ENCODE measurements at regions not wholly inside any gene's neighbourhood (a gene's known extent, or its start where the extent isn't known, plus 50 kb on each side); places are given as distances from the start of the nearest gene placed in this dataset.

- no TSS peak for BruUV-seq (replicated peaks)
- POLR2A ChIA-PET (ENCODE audit: unreplicated experiment) = no interaction called here
- no peak overlapping the region for H3K4me2 ChIP-seq
Measured at GRCh38 chr3:71875461-71875947, 90.6 kb upstream of the PROK2 start.

DNA sequence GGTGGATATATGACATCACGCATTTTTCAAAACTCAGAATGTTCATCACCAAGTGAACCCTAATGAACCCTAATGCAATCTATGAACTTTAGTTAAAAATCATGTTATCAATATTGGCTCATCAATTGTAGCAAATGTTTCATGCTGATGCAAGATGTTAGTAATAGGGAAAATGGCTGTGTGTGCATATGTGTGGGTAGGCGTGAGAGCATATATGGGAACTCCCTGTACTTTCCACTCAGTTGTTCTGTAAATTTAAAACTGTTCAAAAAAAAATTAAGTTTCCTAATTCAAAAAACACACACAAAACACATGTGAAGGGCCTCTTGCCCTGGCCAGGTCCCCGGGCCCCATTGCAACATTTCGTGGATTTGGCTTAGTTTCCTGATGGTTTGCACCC lies 89.7 kb upstream of the PROK2 start:
- no peak overlapping the region for H3K4me2 ChIP-seq
- H3K4me3 ChIP-seq = no peak overlapping the region
- H3K36me3 ChIP-seq (ENCODE audit: low read depth) = no peaks in the 10 kb centered on the region
- intact Hi-C loops (cut with micrococcal nuclease; ENCODE audit: unreplicated experiment) = loop anchor here (1.0 kb wide), 3 partner anchors 944 to 1212 kb away; no protein-coding TSS in a partner anchor
- POLR2A ChIA-PET (ENCODE audit: unreplicated experiment) = no interaction called here
- BruUV-seq (replicated peaks) = no TSS peak
- CTCF ChIA-PET = no interaction called here
- no peaks in the 10 kb centered on the region for H3K9me2 ChIP-seq (ENCODE audit: insufficient read depth)
- no peak overlapping the region for H3K27ac ChIP-seq
- H4K20me1 ChIP-seq (ENCODE audit: insufficient read depth) = no peaks in the 10 kb centered on the region
- H3K27me3 ChIP-seq (ENCODE audit: insufficient read depth, low read depth) = peaks cover 12% of the 10 kb centered on the region; the same call in 1 of the 2 replicates
- no peaks in the 10 kb centered on the region for H3K4me1 ChIP-seq (replicated peaks; ENCODE audit: insufficient read depth)
- H3K79me2 ChIP-seq (ENCODE audit: low read depth) = no peaks in the 10 kb centered on the region
- TF ChIP-seq, protein P1, sequence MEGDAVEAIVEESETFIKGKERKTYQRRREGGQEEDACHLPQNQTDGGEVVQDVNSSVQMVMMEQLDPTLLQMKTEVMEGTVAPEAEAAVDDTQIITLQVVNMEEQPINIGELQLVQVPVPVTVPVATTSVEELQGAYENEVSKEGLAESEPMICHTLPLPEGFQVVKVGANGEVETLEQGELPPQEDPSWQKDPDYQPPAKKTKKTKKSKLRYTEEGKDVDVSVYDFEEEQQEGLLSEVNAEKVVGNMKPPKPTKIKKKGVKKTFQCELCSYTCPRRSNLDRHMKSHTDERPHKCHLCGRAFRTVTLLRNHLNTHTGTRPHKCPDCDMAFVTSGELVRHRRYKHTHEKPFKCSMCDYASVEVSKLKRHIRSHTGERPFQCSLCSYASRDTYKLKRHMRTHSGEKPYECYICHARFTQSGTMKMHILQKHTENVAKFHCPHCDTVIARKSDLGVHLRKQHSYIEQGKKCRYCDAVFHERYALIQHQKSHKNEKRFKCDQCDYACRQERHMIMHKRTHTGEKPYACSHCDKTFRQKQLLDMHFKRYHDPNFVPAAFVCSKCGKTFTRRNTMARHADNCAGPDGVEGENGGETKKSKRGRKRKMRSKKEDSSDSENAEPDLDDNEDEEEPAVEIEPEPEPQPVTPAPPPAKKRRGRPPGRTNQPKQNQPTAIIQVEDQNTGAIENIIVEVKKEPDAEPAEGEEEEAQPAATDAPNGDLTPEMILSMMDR (conservative IDR thresholded peaks at IDR 0.05) = no peak
- no peak for TF ChIP-seq EZH2 (IDR thresholded peaks at IDR 0.05; ENCODE audit: low read depth)
- no peak overlapping the region for H2AFZ ChIP-seq
- H3F3A ChIP-seq (ENCODE audit: insufficient read depth, low read depth) = no peaks in the 10 kb centered on the region
- DNase-seq = no peak
- no peaks in the 10 kb centered on the region for H3K9me3 ChIP-seq (ENCODE audit: insufficient read depth, low read depth)

More at GRCh38 chr3:71875461-71875947, 90.6 kb upstream of the PROK2 start:
- CTCF ChIA-PET = interaction anchor here (0.6 kb wide), 1 partner anchor 951 kb away, joined by 8 read pairs; no protein-coding TSS in a partner anchor
- Histone ChIP-seq H3K27ac (no peak overlapping the region), H3K4me3 (no peak overlapping the region), H3K36me3 (ENCODE audit: low read depth) (no peaks in the 10 kb centered on the region), H3K9me2 (ENCODE audit: insufficient read depth) (no peaks in the 10 kb centered on the region), H3K4me1 (replicated peaks; ENCODE audit: insufficient read depth) (no peaks in the 10 kb centered on the region), H4K20me1 (ENCODE audit: insufficient read depth) (no peaks in the 10 kb centered on the region), H3K9me3 (ENCODE audit: insufficient read depth, low read depth) (no peaks in the 10 kb centered on the region), H2AFZ (no peak overlapping the region), H3K79me2 (ENCODE audit: low read depth) (no peaks in the 10 kb centered on the region), H3F3A (ENCODE audit: insufficient read depth, low read depth) (no peaks in the 10 kb centered on the region), H3K27me3 (ENCODE audit: insufficient read depth, low read depth) (peaks cover 18% of the 10 kb centered on the region; the same call in 1 of the 2 replicates)
- intact Hi-C loops (cut with micrococcal nuclease; ENCODE audit: unreplicated experiment) = loop anchor here (1.0 kb wide), 3 partner anchors 943 to 1211 kb away; no protein-coding TSS in a partner anchor
- peak in 1 of 2 experiments; percentile 58 for DNase-seq
- no peak for TF ChIP-seq EZH2 (IDR thresholded peaks at IDR 0.05; ENCODE audit: low read depth)
- TF ChIP-seq, protein P1 (conservative IDR thresholded peaks at IDR 0.05) = peak; percentile 69

- no peaks in the 10 kb centered on the region for H3K9me2 ChIP-seq (ENCODE audit: insufficient read depth)
- no peaks in the 10 kb centered on the region for H3F3A ChIP-seq (ENCODE audit: insufficient read depth, low read depth)
- H3K27ac ChIP-seq = no peak overlapping the region
- no peak for DNase-seq
- TF ChIP-seq EZH2 (IDR thresholded peaks at IDR 0.05; ENCODE audit: low read depth) = no peak
- TF ChIP-seq, protein P1 (conservative IDR thresholded peaks at IDR 0.05) = no peak
- no peak overlapping the region for H2AFZ ChIP-seq
- no TSS peak for BruUV-seq (replicated peaks)
- H3K9me3 ChIP-seq (ENCODE audit: insufficient read depth, low read depth) = no peaks in the 10 kb centered on the region
- H3K79me2 ChIP-seq (ENCODE audit: low read depth) = no peaks in the 10 kb centered on the region
- no peak overlapping the region for H3K4me2 ChIP-seq
- H3K27me3 ChIP-seq (ENCODE audit: insufficient read depth, low read depth) = no peaks in the 10 kb centered on the region
- ChIA-PET POLR2A (ENCODE audit: unreplicated experiment) (no interaction called here), CTCF (no interaction called here)
- H3K4me3 ChIP-seq = no peak overlapping the region
- no peaks in the 10 kb centered on the region for H3K4me1 ChIP-seq (replicated peaks; ENCODE audit: insufficient read depth)
- H3K36me3 ChIP-seq (ENCODE audit: low read depth) = no peaks in the 10 kb centered on the region
- H4K20me1 ChIP-seq (ENCODE audit: insufficient read depth) = no peaks in the 10 kb centered on the region
- intact Hi-C loops (cut with micrococcal nuclease; ENCODE audit: unreplicated experiment) = no loop called here
Measured at GRCh38 chr3:71873093-71873611, 88.2 kb upstream of the PROK2 start.
